ENCODE measurements at regions not wholly inside any gene's neighbourhood (a gene's known extent, or its start where the extent isn't known, plus 50 kb on each side); places are given as distances from the start of the nearest gene placed in this dataset.

DNA sequence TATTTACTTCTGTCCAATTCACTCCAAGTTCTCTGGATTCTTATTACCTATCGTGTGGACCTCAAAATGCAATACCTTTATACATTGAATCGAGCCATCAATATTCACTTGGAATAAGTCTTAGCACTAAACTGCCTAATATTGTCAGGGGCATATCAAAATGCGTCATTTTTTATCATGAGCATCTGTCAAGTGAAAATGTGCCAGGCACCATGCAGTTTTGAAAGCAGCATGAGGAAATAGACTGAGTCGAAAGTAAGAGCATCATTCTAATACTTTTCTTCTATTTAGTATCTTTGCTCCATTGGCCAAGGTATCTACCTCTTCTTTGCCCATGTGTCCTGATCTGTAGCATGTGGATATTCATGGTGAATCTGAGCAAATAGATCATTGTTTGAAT, 1193.4 kb downstream of the CDH11 start:
- Mint-ChIP-seq H3K4me1 (ENCODE audit: unreplicated experiment) (no peaks in the 10 kb centered on the region), H3K36me3 (ENCODE audit: unreplicated experiment) (no peaks in the 10 kb centered on the region), H3K27me3 (ENCODE audit: unreplicated experiment) (peaks cover 9% of the 10 kb centered on the region), H3K27ac (ENCODE audit: unreplicated experiment) (no peak overlapping the region), H3K9me3 (ENCODE audit: unreplicated experiment) (no peaks in the 10 kb centered on the region), H3K4me3 (ENCODE audit: unreplicated experiment) (no peak overlapping the region)
- TF ChIP-seq, protein P1, sequence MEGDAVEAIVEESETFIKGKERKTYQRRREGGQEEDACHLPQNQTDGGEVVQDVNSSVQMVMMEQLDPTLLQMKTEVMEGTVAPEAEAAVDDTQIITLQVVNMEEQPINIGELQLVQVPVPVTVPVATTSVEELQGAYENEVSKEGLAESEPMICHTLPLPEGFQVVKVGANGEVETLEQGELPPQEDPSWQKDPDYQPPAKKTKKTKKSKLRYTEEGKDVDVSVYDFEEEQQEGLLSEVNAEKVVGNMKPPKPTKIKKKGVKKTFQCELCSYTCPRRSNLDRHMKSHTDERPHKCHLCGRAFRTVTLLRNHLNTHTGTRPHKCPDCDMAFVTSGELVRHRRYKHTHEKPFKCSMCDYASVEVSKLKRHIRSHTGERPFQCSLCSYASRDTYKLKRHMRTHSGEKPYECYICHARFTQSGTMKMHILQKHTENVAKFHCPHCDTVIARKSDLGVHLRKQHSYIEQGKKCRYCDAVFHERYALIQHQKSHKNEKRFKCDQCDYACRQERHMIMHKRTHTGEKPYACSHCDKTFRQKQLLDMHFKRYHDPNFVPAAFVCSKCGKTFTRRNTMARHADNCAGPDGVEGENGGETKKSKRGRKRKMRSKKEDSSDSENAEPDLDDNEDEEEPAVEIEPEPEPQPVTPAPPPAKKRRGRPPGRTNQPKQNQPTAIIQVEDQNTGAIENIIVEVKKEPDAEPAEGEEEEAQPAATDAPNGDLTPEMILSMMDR (IDR thresholded peaks at IDR 0.05), result no peak
- no peak for DNase-seq (ENCODE audit: extremely low spot score, unreplicated experiment)

DNA sequence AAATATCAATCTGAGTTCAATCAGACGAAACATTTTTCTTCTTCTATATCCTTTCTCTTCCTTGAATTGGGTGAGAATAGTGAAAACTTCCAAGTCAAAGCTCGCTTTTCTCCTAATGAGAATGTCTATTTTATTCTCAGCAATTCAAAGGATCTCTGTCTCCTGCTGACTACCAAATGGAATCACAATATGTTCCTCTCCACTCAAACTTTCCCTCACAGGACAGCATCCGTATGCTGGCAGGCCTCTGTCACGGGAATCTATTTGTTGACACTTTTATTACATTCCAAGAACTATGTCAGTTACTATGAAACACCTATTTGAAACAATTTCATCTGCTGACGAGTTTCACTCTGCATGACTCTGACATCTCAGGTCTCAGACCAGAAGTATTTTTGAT, 1196.6 kb downstream of the CDH11 start:
- no peak overlapping the region for H3K27ac Mint-ChIP-seq (ENCODE audit: unreplicated experiment)
- no peaks in the 10 kb centered on the region for H3K9me3 Mint-ChIP-seq (ENCODE audit: unreplicated experiment)
- no peaks in the 10 kb centered on the region for H3K36me3 Mint-ChIP-seq (ENCODE audit: unreplicated experiment)
- peaks cover 3% of the 10 kb centered on the region for H3K27me3 Mint-ChIP-seq (ENCODE audit: unreplicated experiment)
- H3K4me3 Mint-ChIP-seq (ENCODE audit: unreplicated experiment), result no peak overlapping the region
- no peaks in the 10 kb centered on the region for H3K4me1 Mint-ChIP-seq (ENCODE audit: unreplicated experiment)
- TF ChIP-seq, protein P1 (IDR thresholded peaks at IDR 0.05), result no peak
- no peak for DNase-seq (ENCODE audit: extremely low spot score, unreplicated experiment)

DNA sequence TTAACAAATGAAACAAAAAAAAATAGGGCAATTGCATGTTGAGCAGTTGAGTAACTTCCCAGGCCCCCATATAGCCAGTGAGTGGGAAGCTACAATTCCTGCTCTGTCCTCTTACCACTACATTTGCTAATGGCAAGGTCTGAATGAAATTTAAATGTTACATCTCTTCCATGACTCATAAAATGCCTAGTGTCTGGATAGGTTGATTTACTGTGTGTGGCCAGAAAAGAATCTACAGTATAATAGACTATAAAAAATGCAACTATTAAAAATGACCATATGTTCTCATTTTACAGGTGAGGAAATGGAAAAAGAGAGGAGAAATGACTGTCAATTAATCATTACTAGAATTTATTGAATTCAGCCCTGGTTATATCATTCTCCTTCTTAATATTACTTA, 1199.3 kb downstream of the CDH11 start:
- TF ChIP-seq, protein P1 (IDR thresholded peaks at IDR 0.05), result no peak
- H3K27ac Mint-ChIP-seq (ENCODE audit: unreplicated experiment), result no peak overlapping the region
- no peaks in the 10 kb centered on the region for H3K4me1 Mint-ChIP-seq (ENCODE audit: unreplicated experiment)
- H3K4me3 Mint-ChIP-seq (ENCODE audit: unreplicated experiment), result no peak overlapping the region
- no peaks in the 10 kb centered on the region for H3K27me3 Mint-ChIP-seq (ENCODE audit: unreplicated experiment)
- peaks cover 5% of the 10 kb centered on the region for H3K9me3 Mint-ChIP-seq (ENCODE audit: unreplicated experiment)
- no peak for DNase-seq (ENCODE audit: extremely low spot score, unreplicated experiment)
- no peaks in the 10 kb centered on the region for H3K36me3 Mint-ChIP-seq (ENCODE audit: unreplicated experiment)

DNA sequence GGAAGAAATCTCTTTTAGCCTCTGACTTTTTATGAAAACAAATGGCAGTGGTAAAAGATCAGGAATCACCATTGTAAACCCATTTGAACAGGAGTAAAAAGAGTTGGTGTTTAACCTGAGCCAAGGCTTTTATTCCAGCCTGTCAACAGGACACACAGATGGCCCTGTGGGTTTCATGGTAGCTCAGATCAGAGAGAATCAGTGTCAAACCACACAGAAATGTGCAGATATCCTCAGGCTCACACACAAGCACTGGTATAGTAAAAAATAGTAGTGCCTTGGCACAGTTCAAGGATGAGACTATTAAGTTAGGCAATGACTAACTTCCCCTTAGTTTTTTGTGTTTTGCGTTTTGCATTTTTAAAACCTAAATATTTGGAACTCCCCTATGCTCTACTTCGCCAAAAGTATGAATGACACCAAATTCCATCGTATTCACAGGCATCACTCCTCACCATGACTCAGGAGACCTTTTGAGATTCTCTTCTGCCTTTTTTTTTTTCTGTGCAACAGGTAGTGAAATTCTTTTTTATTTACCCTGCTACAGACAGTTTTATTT, 1200.0 kb downstream of the CDH11 start:
- Mint-ChIP-seq H3K27me3 (ENCODE audit: unreplicated experiment) (peaks cover 3% of the 10 kb centered on the region), H3K4me1 (ENCODE audit: unreplicated experiment) (no peaks in the 10 kb centered on the region), H3K4me3 (ENCODE audit: unreplicated experiment) (no peak overlapping the region), H3K36me3 (ENCODE audit: unreplicated experiment) (no peaks in the 10 kb centered on the region), H3K9me3 (ENCODE audit: unreplicated experiment) (peaks cover 5% of the 10 kb centered on the region), H3K27ac (ENCODE audit: unreplicated experiment) (no peak overlapping the region)
- no peak for DNase-seq (ENCODE audit: extremely low spot score, unreplicated experiment)
- TF ChIP-seq, protein P1 (IDR thresholded peaks at IDR 0.05), result no peak

DNA sequence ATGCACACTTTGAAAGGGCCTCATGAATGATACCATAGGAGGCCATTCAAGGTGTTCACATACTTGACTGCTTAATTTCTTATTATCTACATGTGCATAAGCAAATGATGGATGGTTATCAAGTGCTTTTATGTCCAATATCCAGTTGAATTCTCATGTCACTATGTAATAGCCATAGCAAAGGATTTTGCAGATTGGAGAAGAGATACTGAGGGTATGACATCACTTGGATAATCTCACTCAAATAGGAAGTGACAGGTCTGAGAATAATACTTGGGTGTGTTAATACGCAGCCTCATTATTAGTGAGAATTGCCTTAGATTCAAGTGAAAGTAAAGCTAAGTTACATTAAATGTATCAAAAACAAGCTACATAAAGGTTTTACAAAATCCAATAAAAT, 1208.6 kb downstream of the CDH11 start:
- Mint-ChIP-seq H3K27ac (ENCODE audit: unreplicated experiment) (no peak overlapping the region), H3K4me3 (ENCODE audit: unreplicated experiment) (no peak overlapping the region), H3K4me1 (ENCODE audit: unreplicated experiment) (no peaks in the 10 kb centered on the region), H3K27me3 (ENCODE audit: unreplicated experiment) (peaks cover 23% of the 10 kb centered on the region), H3K9me3 (ENCODE audit: unreplicated experiment) (no peaks in the 10 kb centered on the region), H3K36me3 (ENCODE audit: unreplicated experiment) (no peaks in the 10 kb centered on the region)
- no peak for DNase-seq (ENCODE audit: extremely low spot score, unreplicated experiment)
- TF ChIP-seq, protein P1 (IDR thresholded peaks at IDR 0.05), result no peak
